ENCODE measurements at regions not wholly inside any gene's neighbourhood (a gene's known extent, or its start where the extent isn't known, plus 50 kb on each side); places are given as distances from the start of the nearest gene placed in this dataset.

DNA sequence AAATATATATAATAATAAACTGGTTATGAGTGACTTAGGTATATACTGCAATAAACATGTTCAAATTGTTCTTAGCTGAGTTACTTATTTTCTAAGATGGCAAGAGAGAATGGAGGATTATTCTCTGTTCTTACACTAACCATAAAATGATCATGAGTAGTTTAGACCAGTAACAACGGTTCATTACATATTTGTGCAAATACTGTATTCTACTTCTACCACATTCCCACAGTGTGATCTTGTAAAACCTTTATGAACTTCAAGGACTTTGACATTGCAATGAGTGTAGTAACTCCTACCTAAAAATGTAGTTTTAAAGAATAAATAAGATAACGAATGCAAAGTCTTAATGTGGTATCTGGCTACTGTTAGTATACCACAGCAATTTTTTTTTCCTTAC is 353.7 kb upstream of the NCAM2 start:
- TF ChIP-seq YY1 (IDR thresholded peaks at IDR 0.05; ENCODE audit: low read depth) (no peak), TAF1 (IDR thresholded peaks at IDR 0.05; ENCODE audit: low read depth) (no peak)
- TF ChIP-seq, protein P1, sequence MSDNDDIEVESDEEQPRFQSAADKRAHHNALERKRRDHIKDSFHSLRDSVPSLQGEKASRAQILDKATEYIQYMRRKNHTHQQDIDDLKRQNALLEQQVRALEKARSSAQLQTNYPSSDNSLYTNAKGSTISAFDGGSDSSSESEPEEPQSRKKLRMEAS (IDR thresholded peaks at IDR 0.05): no peak

DNA sequence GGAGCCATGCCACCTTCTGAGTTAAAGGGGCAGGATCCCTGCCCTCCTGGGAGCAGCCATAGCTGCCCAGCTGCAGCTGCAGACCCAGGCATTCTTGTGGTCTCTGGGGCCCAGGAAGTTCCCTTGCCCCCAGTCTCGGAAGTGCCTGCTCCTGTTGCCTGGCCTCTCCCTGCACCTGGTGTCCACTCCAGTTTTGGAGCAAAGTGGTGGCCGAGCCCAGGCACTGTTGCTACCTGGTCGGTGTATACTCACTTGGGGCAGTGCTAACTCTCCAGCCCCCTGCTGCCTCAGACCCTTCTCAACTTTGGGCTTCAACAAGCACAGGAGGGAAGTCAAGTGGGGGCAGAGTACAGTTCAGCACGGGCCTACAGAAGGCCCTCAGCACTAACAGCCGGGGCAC is 352.9 kb upstream of the NCAM2 start:
- no peak for TF ChIP-seq NFIC (IDR thresholded peaks at IDR 0.05)

DNA sequence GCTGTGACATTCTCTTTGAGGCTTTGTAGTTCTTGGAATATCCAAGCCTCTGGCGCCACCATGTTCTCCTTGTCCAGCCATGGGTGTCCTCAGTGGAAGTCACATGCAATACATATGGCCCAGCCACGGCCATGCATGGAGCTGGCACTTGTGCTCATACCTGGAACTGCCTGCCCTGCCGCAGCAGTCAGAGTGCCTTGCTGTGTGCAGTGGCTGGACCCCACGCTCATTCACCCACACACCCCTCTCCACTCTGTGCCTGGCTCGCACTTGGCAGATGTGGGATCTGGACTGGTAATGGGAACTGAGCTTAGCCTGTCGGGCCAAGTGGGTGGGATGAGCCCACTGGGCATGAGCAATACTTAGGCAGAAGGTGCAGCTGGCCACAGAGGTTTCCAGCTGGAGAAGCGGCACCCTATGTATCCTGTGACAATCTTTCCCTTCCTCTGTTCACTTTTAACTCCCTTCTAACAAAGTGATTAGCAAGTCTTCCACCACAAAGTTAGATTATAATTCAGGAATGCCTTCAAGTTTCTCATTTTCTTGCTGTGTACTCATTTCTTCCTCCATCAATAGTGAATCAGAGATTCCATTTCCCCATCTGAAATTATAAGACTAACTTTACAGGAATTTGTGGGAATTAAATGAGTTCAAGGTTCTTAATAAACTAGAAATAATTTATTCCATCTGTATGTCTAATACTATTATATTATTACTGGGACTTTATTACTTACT is 351.6 kb upstream of the NCAM2 start:
- TF ChIP-seq TCF12 (IDR thresholded peaks at IDR 0.05; ENCODE audit: low read depth) (no peak), ZBTB7A (IDR thresholded peaks at IDR 0.05; ENCODE audit: low read depth) (no peak), CREB1 (IDR thresholded peaks at IDR 0.05; ENCODE audit: low read depth) (no peak)
- TF ChIP-seq, protein P1 (IDR thresholded peaks at IDR 0.05): no peak
- TF ChIP-seq, protein P2, sequence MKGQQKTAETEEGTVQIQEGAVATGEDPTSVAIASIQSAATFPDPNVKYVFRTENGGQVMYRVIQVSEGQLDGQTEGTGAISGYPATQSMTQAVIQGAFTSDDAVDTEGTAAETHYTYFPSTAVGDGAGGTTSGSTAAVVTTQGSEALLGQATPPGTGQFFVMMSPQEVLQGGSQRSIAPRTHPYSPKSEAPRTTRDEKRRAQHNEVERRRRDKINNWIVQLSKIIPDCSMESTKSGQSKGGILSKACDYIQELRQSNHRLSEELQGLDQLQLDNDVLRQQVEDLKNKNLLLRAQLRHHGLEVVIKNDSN (IDR thresholded peaks at IDR 0.05): no peak

DNA sequence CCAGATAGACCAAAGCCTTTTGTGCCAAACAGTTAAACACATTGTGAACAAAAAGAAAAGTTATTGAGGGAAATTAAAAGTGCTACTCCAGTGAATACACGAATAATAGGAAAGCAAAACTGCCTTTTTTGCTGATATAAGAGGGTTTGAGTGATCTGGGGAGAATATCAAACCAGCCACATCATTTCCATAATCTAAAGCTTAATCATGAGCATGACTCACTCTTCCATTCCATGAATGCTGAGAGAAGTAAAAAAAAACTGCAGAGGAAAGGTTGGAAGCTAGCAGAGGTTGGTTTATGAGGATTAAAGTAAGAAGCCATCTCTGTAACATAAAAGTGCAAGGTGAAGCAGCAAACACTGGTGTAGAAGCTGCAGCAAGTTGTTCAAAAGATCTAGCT is 350.6 kb upstream of the NCAM2 start:
- TF ChIP-seq ZBTB7A (IDR thresholded peaks at IDR 0.05; ENCODE audit: low read depth): no peak
- no peak for TF ChIP-seq EGR1 (IDR thresholded peaks at IDR 0.05)
- TF ChIP-seq FOXM1 (IDR thresholded peaks at IDR 0.05; ENCODE audit: borderline replicate concordance, low read depth): no peak
- no peak for TF ChIP-seq YY1 (IDR thresholded peaks at IDR 0.05; ENCODE audit: low read depth)
- TF ChIP-seq TAF1 (IDR thresholded peaks at IDR 0.05; ENCODE audit: low read depth): no peak
- TF ChIP-seq, protein P2 (IDR thresholded peaks at IDR 0.05): no peak
- TF ChIP-seq TCF12 (IDR thresholded peaks at IDR 0.05; ENCODE audit: low read depth): no peak
- TF ChIP-seq NFIC (IDR thresholded peaks at IDR 0.05): no peak
- no peak for TF ChIP-seq CREB1 (IDR thresholded peaks at IDR 0.05; ENCODE audit: low read depth)
- TF ChIP-seq CEBPB (IDR thresholded peaks at IDR 0.05): no peak
- TF ChIP-seq RAD21 (IDR thresholded peaks at IDR 0.05; ENCODE audit: low read depth): no peak
- TF ChIP-seq, protein P1 (IDR thresholded peaks at IDR 0.05): no peak
- TF ChIP-seq, protein P3, sequence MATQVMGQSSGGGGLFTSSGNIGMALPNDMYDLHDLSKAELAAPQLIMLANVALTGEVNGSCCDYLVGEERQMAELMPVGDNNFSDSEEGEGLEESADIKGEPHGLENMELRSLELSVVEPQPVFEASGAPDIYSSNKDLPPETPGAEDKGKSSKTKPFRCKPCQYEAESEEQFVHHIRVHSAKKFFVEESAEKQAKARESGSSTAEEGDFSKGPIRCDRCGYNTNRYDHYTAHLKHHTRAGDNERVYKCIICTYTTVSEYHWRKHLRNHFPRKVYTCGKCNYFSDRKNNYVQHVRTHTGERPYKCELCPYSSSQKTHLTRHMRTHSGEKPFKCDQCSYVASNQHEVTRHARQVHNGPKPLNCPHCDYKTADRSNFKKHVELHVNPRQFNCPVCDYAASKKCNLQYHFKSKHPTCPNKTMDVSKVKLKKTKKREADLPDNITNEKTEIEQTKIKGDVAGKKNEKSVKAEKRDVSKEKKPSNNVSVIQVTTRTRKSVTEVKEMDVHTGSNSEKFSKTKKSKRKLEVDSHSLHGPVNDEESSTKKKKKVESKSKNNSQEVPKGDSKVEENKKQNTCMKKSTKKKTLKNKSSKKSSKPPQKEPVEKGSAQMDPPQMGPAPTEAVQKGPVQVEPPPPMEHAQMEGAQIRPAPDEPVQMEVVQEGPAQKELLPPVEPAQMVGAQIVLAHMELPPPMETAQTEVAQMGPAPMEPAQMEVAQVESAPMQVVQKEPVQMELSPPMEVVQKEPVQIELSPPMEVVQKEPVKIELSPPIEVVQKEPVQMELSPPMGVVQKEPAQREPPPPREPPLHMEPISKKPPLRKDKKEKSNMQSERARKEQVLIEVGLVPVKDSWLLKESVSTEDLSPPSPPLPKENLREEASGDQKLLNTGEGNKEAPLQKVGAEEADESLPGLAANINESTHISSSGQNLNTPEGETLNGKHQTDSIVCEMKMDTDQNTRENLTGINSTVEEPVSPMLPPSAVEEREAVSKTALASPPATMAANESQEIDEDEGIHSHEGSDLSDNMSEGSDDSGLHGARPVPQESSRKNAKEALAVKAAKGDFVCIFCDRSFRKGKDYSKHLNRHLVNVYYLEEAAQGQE (IDR thresholded peaks at IDR 0.05; ENCODE audit: low read depth): no peak
- TF ChIP-seq TEAD4 (IDR thresholded peaks at IDR 0.05): no peak

DNA sequence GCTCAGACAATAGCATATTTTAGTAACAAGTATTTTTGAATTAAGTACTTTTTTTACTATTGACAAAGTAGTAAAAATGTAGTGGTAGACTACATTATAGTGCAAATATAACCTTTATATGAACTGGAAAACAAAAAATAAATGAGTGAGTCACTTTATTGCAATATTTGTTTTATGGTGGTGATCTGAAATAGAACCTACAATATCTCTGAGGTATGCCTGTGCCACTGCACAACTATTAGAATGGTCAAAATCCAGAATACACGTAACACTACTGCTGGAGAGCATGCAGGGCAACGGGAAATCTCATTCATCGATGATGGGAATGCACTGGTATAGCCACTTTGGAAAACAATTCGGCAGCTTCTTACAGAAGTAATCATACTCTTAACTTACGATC is 349.0 kb upstream of the NCAM2 start:
- TF ChIP-seq TAF1 (IDR thresholded peaks at IDR 0.05; ENCODE audit: low read depth) (no peak), CREB1 (IDR thresholded peaks at IDR 0.05; ENCODE audit: low read depth) (no peak), EP300 (IDR thresholded peaks at IDR 0.05; ENCODE audit: borderline replicate concordance) (no peak), EGR1 (IDR thresholded peaks at IDR 0.05) (no peak), NFIC (IDR thresholded peaks at IDR 0.05) (no peak)
- TF ChIP-seq, protein P1 (IDR thresholded peaks at IDR 0.05): no peak
- TF ChIP-seq, protein P3 (IDR thresholded peaks at IDR 0.05; ENCODE audit: low read depth): no peak
- TF ChIP-seq, protein P2 (IDR thresholded peaks at IDR 0.05): no peak

DNA sequence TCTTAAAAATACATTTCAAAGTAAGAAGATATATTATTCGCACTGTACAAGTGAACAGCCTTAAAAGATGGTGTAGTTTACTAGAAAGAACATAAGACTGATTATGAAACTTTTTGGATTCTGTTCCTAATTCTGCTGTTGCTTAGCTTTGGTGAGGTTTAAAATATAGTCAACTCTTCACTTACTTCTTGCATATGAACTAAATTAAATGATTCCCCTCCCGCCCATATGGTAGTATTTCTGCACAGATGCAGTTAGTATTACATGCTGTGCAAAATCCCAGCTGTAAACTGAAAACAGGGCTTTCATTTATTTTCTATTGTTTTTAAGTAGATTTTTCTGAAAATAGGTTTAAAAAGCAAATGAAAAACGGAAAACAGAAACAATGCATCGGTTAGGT is 345.4 kb upstream of the NCAM2 start:
- TF ChIP-seq RAD21 (IDR thresholded peaks at IDR 0.05; ENCODE audit: low read depth): no peak
- TF ChIP-seq, protein P3 (IDR thresholded peaks at IDR 0.05; ENCODE audit: low read depth): no peak
- TF ChIP-seq, protein P2 (IDR thresholded peaks at IDR 0.05): no peak
- TF ChIP-seq, protein P1 (IDR thresholded peaks at IDR 0.05): no peak
